LNCaP clone FGC (cell line): ENCODE measurements at regions not wholly inside any gene's neighbourhood (a gene's known extent, or its start where the extent isn't known, plus 50 kb on each side); places are given as distances from the start of the nearest gene placed in this dataset.

Source experiments
- DNase-seq: peaks from one replicate; pipeline ENCODE4 v3.0.0-alpha.2; 2011; ENCODE audit warnings: low read depth
- H3K4me3 ChIP-seq: 2 replicates; pipeline ENCODE4 v1.5.1; 2011; ENCODE audit warnings: mild to moderate bottlenecking, low read depth, low read length, control low read depth
- TF ChIP-seq, protein P1 (sequence below): IDR thresholded peaks from 2 replicates; pipeline ENCODE4 v1.5.1; 2012; ENCODE audit warnings: mild to moderate bottlenecking; ENCODE audit not compliant: control insufficient read depth, insufficient read depth; ENCODE audit errors: extremely low read depth

DNA sequence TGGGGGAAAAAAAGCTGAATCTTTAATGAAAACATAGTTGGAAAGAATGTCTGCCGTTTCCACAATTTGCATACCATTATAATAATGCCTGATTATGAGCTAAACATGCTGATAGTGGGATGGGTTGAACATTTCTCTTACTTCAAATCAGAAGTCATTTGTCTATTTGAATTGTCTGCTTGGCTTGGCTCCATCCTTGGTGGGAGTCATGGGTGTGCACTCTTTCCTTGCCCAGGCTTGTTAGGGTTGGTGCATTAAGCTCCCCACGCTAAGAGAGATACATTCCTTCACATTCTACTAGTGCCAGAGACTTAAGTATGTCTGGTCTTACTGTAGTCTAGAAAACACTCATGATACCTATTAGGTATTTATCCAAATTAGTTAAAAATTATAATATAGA, 121.4 kb upstream of the RARB start:
- no peak overlapping the region for H3K4me3 ChIP-seq
- DNase-seq: no peak
- TF ChIP-seq, protein P1, sequence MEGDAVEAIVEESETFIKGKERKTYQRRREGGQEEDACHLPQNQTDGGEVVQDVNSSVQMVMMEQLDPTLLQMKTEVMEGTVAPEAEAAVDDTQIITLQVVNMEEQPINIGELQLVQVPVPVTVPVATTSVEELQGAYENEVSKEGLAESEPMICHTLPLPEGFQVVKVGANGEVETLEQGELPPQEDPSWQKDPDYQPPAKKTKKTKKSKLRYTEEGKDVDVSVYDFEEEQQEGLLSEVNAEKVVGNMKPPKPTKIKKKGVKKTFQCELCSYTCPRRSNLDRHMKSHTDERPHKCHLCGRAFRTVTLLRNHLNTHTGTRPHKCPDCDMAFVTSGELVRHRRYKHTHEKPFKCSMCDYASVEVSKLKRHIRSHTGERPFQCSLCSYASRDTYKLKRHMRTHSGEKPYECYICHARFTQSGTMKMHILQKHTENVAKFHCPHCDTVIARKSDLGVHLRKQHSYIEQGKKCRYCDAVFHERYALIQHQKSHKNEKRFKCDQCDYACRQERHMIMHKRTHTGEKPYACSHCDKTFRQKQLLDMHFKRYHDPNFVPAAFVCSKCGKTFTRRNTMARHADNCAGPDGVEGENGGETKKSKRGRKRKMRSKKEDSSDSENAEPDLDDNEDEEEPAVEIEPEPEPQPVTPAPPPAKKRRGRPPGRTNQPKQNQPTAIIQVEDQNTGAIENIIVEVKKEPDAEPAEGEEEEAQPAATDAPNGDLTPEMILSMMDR: no peak

DNA sequence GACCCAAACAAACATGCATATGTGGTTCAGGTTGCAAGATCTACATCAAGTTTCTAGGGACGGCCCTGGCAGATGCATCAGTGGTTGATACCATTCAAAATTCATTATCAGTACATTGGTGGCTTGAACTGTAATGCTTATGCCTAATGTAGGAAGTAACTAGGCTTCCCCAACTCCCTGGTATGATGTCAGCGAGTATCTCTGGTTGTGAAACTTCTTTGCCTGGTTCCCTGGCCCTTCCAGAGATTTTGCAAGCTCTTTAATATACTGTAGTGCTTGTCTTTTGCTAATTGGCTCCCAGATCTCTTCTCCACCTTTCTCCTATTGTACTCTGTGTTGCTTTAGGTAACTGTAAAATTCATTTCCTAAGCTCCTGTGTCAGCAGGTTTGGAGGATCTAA, 114.8 kb upstream of the RARB start:
- H3K4me3 ChIP-seq: no peak overlapping the region
- TF ChIP-seq, protein P1: no peak
- no peak for DNase-seq

DNA sequence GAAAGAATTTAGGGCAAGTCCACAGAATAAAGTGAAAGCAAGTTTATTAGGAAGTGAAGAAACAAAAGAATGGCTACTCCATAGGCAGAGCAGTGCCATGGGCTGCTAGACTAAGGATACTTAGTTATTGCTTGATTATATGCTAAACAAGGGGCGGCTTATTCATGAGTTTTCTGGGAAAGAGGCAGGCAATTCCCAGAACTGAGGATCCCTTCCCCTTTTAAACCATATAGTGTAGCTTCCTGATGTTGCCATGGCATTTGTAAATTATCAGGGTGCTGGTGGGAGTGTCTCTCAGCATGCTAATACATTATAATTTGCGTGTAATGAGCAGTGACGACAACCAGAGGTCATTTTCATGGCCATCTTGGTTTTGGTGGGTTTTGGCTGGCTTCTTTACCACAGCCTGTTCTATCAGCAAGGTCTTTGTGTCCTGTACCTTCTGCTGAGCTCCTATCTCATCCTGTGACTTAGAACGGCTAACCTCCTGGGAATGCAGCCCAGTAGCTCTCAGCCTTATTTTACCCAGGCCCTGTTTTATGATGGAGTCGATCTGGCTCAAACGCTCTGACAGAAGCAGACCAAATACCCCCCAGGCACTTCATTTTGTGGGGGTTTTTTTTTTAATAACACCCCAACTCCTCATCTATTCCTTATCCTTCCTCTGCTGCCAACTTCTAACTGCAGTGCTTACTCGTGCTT, 103.0 kb upstream of the RARB start:
- TF ChIP-seq, protein P1: no peak

DNA sequence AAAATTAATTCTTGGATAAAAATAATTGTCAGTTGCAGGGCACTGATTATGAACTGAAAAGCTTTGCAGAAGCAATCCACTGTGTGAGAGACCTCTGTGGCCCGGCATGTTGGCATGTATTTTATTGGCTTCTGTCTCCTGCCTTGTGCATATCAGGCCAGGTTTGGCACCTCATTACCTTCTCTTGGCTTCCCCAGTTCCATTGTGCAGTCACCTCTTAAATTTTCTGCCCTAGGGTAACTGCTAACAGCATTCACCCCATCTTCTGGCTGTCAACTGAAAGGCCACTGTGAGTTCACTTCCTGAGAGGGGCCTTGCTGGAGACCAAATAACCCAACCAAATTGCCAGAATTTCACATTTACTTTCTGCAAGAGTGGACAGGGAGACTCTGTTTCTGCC, 92.7 kb upstream of the RARB start:
- DNase-seq: no peak
- TF ChIP-seq, protein P1: no peak

More for the DNA sequence above, 103.0 kb upstream of the RARB start:
- DNase-seq: no peak
- no peak overlapping the region for H3K4me3 ChIP-seq

DNA sequence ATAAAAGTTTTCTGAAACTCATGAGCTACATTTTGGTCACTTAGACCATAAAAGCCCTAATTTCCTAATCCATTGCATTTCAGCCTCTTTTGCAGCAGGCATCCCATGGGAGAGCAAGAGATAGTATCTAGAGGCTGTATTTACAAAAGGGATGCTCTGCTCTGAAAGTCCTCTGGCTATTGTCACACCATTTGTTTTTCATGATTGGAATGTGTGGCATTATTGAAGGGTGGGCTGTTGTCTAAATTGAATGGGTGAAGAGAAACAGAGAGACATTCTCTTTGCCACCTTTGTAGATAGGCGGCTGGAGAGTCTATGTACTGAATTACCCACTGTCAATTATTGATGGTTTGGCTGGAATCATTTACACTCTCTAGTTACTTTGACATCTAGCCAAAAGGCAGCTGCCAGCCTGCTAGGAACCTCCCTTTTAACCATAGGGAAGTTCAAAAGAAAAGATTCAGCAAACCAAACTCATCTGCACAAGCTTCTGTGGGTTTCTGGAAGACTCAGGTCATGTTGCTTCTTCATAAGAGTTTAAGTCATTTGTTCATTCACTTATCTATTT, 89.8 kb upstream of the RARB start:
- TF ChIP-seq, protein P1: no peak
- no peak overlapping the region for H3K4me3 ChIP-seq
- DNase-seq: no peak

More for the DNA sequence above, 92.7 kb upstream of the RARB start:
- H3K4me3 ChIP-seq: no peak overlapping the region

DNA sequence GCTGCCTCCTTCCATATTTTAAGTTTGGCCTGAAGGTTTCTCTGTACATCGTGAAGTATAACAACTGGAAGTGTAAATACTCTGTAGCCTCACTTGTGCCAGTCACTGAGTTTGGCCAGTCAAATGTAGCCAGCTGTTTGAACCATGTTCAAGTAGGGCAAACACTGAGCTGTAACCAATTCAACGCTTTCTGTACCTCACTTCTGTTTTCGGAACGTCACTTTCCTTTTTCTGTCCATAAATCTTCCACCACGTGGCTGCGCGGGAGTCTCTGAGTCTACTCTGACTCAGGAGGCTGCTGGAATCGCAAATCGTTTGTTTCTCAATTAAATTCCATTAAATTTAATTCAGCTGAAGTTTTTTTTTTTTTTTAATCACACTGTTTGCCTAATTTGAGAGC, 88.8 kb upstream of the RARB start:
- DNase-seq: no peak
- H3K4me3 ChIP-seq: no peak overlapping the region
- TF ChIP-seq, protein P1: no peak

DNA sequence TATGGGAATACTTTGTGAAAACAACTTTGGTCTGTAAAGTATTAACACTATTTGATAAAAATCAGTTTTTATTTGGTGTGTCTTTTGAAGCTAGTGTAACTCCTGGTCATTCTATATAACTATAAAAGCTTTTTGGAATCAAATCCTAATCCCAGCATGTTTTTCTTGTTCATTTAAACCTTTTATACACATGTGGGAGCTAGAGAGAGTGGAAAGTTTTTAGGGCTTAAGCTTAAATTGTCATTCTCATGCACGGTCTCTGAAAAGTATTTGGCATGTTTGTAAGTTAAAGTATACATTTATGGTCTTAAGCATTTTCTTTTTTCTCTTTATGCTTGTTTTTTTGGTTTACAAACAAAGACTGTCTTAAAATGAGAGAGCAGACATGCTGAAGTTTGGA, 83.4 kb upstream of the RARB start:
- H3K4me3 ChIP-seq: no peak overlapping the region
- TF ChIP-seq, protein P1: no peak
- no peak for DNase-seq
